IMR-90 (cell line): ENCODE measurements at regions not wholly inside any gene's neighbourhood (a gene's known extent, or its start where the extent isn't known, plus 50 kb on each side); places are given as distances from the start of the nearest gene placed in this dataset.

Source experiments
- ATAC-seq: fragments of 200-7000 bp; cut with Tn5 transposase; 2 replicates; pipeline ENCODE4 v1.9.1; 2020; ENCODE audit warnings: low read depth, mild to moderate bottlenecking, moderate library complexity
- BruUV-seq: library from RNA; stranded (reverse); fragments of 400-500 nt; replicated peaks from 2 replicates; lab custom pipeline; 2021; lab: Mats Ljungman, UMichigan
- CTCF ChIA-PET: fragments of 300-600 bp; formaldehyde crosslinking; extraction: SDS; loops from one replicate; lab custom pipeline; 2021; ENCODE audit warnings: antibody characterized with exemption; lab: Yijun Ruan, JAX
- POLR2A ChIA-PET: fragments of 300-600 bp; sonication (Branson Sonifier 250); formaldehyde crosslinking; loops from one replicate; lab custom pipeline; 2022; ENCODE audit warnings: antibody characterized with exemption; ENCODE audit not compliant: unreplicated experiment; lab: Charles Lee
- DNase-seq: peaks from one replicate; pipeline ENCODE4 v3.0.0; 2013
- H2AFZ ChIP-seq: replicated peaks from 2 replicates; pipeline ENCODE3; 2013; ENCODE audit warnings: low read length, mild to moderate bottlenecking; ENCODE audit not compliant: poor library complexity
- H2AK5ac ChIP-seq: 2 replicates; pipeline ENCODE4 v1.6.1; 2013; ENCODE audit warnings: low read depth, low read length, inconsistent platforms
- H2AK9ac ChIP-seq: replicated peaks from 2 replicates; pipeline ENCODE3; 2013; ENCODE audit warnings: mild to moderate bottlenecking, low read depth, low read length, moderate library complexity; ENCODE audit not compliant: poor library complexity
- H2BK120ac ChIP-seq: 2 replicates; pipeline ENCODE4 v1.6.1; 2013; ENCODE audit warnings: low read depth, low read length, inconsistent platforms
- H2BK15ac ChIP-seq: 3 replicates; pipeline ENCODE4 v1.6.1; 2013; ENCODE audit warnings: low read depth, low read length, inconsistent platforms
- H2BK20ac ChIP-seq: 2 replicates; pipeline ENCODE4 v1.6.1; 2013; ENCODE audit warnings: low read depth, mild to moderate bottlenecking, inconsistent platforms, low read length, moderate library complexity
- H2BK5ac ChIP-seq: 2 replicates; pipeline ENCODE4 v1.6.1; 2013; ENCODE audit warnings: mild to moderate bottlenecking, low read depth, low read length, inconsistent platforms; ENCODE audit not compliant: poor library complexity, severe bottlenecking
- H3K14ac ChIP-seq: replicated peaks from 2 replicates; pipeline ENCODE4 v1.6.1; 2013; ENCODE audit warnings: low read depth, low read length, inconsistent platforms
- H3K18ac ChIP-seq: 2 replicates; pipeline ENCODE4 v1.6.1; 2013; ENCODE audit warnings: low read depth, low read length, control low read depth
- H3K23ac ChIP-seq: 2 replicates; pipeline ENCODE4 v1.6.1; 2013; ENCODE audit warnings: low read depth, low read length, inconsistent platforms
- H3K27ac ChIP-seq: 2 replicates; pipeline ENCODE4 v1.5.1; 2013; ENCODE audit warnings: mild to moderate bottlenecking, control low read depth, low read length; ENCODE audit not compliant: insufficient read depth
- H3K27me3 ChIP-seq: 2 replicates; pipeline ENCODE4 v1.6.1; 2013; ENCODE audit warnings: low read length; ENCODE audit not compliant: control insufficient read depth, insufficient read depth
- H3K36me3 ChIP-seq: 2 replicates; pipeline ENCODE4 v1.6.1; 2013; ENCODE audit warnings: low read length, mixed read lengths; ENCODE audit not compliant: control insufficient read depth, insufficient read depth
- H3K4ac ChIP-seq: 2 replicates; pipeline ENCODE4 v1.6.1; 2013; ENCODE audit warnings: low read depth, low read length, inconsistent platforms
- H3K4me1 ChIP-seq: 2 replicates; pipeline ENCODE4 v1.6.1; 2013; ENCODE audit warnings: low read length, mixed read lengths; ENCODE audit not compliant: control insufficient read depth, insufficient read depth
- H3K4me2 ChIP-seq: 2 replicates; pipeline ENCODE4 v1.6.1; 2013; ENCODE audit warnings: low read depth, mild to moderate bottlenecking, control low read depth, low read length, moderate library complexity
- H3K4me3 ChIP-seq: 2 replicates; pipeline ENCODE4 v1.5.1; 2013; ENCODE audit warnings: low read depth, mild to moderate bottlenecking, control low read depth, low read length, moderate library complexity; ENCODE audit not compliant: insufficient read depth
- H3K56ac ChIP-seq: 2 replicates; pipeline ENCODE4 v1.6.1; 2013; ENCODE audit warnings: low read length, inconsistent platforms; ENCODE audit not compliant: insufficient read depth; ENCODE audit errors: extremely low read depth
- H3K79me1 ChIP-seq, 2 experiments: 2 replicates each; pipeline ENCODE4 v1.6.1; 2013; ENCODE audit warnings: low read length in 2 of 2, inconsistent platforms in 1 of 2, low read depth in 1 of 2
- H3K9ac ChIP-seq: 2 replicates; pipeline ENCODE4 v1.6.1; 2013; ENCODE audit warnings: low read depth, low read length, control low read depth
- H3K9me1 ChIP-seq: 2 replicates; pipeline ENCODE4 v1.6.1; 2013; ENCODE audit warnings: low read length, inconsistent platforms; ENCODE audit not compliant: insufficient read depth
- H3K9me3 ChIP-seq: 2 replicates; pipeline ENCODE4 v1.6.1; 2013; ENCODE audit warnings: low read length; ENCODE audit not compliant: control insufficient read depth, insufficient read depth
- H4K20me1 ChIP-seq: 2 replicates; pipeline ENCODE4 v1.6.1; 2013; ENCODE audit warnings: low read length, inconsistent platforms; ENCODE audit not compliant: insufficient read depth
- H4K5ac ChIP-seq: 2 replicates; pipeline ENCODE4 v1.6.1; 2013; ENCODE audit warnings: mild to moderate bottlenecking, low read depth, low read length, control low read depth
- H4K8ac ChIP-seq, 2 experiments: 2 replicates each; pipeline ENCODE4 v1.6.1; 2013; ENCODE audit warnings: low read depth in 2 of 2, low read length in 2 of 2, control low read depth in 1 of 2, inconsistent platforms in 1 of 2
- H4K91ac ChIP-seq: 2 replicates; pipeline ENCODE4 v1.6.1; 2013; ENCODE audit warnings: low read depth, low read length, inconsistent platforms; ENCODE audit not compliant: insufficient read depth
- BHLHE40 ChIP-seq: fragments of 150-350 bp; IDR thresholded peaks from 2 replicates; pipeline ENCODE4 v1.6.1; 2016; ENCODE audit warnings: mild to moderate bottlenecking, low read depth, low read length
- CTCF ChIP-seq: conservative IDR thresholded peaks from 2 replicates; pipeline ENCODE4 v1.5.1; 2012; ENCODE audit warnings: mild to moderate bottlenecking, low read depth, low read length, improper control_type of control experiment
- ELK1 ChIP-seq: fragments of 150-350 bp; IDR thresholded peaks from 2 replicates; pipeline ENCODE4 v1.6.1; 2016; ENCODE audit warnings: low read depth, mild to moderate bottlenecking, low read length, moderate library complexity, borderline replicate concordance
- MAFK ChIP-seq: IDR thresholded peaks from 2 replicates; pipeline ENCODE4 v1.6.1; 2012; ENCODE audit warnings: low read depth, low read length, improper control_type of control experiment
- MAZ ChIP-seq: IDR thresholded peaks from 2 replicates; pipeline ENCODE4 v1.6.1; 2012; ENCODE audit warnings: low read depth, mild to moderate bottlenecking, low read length, improper control_type of control experiment, moderate library complexity, borderline replicate concordance
- USF2 ChIP-seq: fragments of 150-350 bp; IDR thresholded peaks from 2 replicates; pipeline ENCODE4 v1.6.1; 2017; ENCODE audit warnings: mild to moderate bottlenecking, antibody characterized with exemption, low read length, low read depth
- WGBS, 2 experiments: methylation state at CpG; one replicate each; pipeline versions ENCODE4 v1.1.5 to v1.1.7; 2013; ENCODE audit warnings: missing lambda C conversion rate in 2 of 2; ENCODE audit not compliant: insufficient read length in 1 of 2; ENCODE audit errors: extremely low coverage in 2 of 2; 5-methylcytosine and 5-hydroxymethylcytosine counted together
- dilution Hi-C: fragments of 300-500 bp; cut with HindIII; formaldehyde crosslinking; loops from one replicate; pipeline ENCODE4 v1.14.3; 2018; ENCODE audit warnings: low sequenced_read_pairs; ENCODE audit not compliant: unreplicated experiment
- in situ Hi-C: fragments of 300-500 bp; cut with MboI; formaldehyde crosslinking; loops from 3 replicates; pipeline ENCODE4 v1.14.3; 2019; ENCODE audit warnings: low sequenced_read_pairs, inconsistent platforms, mixed read lengths
- intact Hi-C: fragments of 100-400 bp; cut with micrococcal nuclease; formaldehyde crosslinking; loops from 2 replicates; pipeline ENCODE4 v1.10.0; 2022

- no peak overlapping the region for H2AK9ac ChIP-seq
- H4K5ac ChIP-seq, result no peak overlapping the region
- no peak for TF ChIP-seq ELK1
- no peak for TF ChIP-seq USF2
- TF ChIP-seq MAFK, result no peak
- TF ChIP-seq CTCF, result no peak
- TF ChIP-seq BHLHE40, result no peak
- TF ChIP-seq MAZ, result no peak
- H3K18ac ChIP-seq, result no peak overlapping the region
- no peak overlapping the region for H2BK20ac ChIP-seq
- H2BK5ac ChIP-seq, result no peak overlapping the region
- H3K4me3 ChIP-seq, result no peak overlapping the region
- BruUV-seq, result no TSS peak
- H2AFZ ChIP-seq, result no peak overlapping the region
- H3K36me3 ChIP-seq, result no peaks in the 10 kb centered on the region
- dilution Hi-C loops, result no loop called here
- H4K20me1 ChIP-seq, result no peaks in the 10 kb centered on the region
- H4K91ac ChIP-seq, result no peak overlapping the region
- no peaks in the 10 kb centered on the region for H3K9me3 ChIP-seq
- no peaks in the 10 kb centered on the region for H3K9me1 ChIP-seq
- H2AK5ac ChIP-seq, result no peak overlapping the region
- ATAC-seq (no peak), DNase-seq (no peak)
- H3K14ac ChIP-seq, result no peak overlapping the region
- H3K23ac ChIP-seq, result no peak overlapping the region
- no peak overlapping the region for H3K9ac ChIP-seq
- no peak overlapping the region for H4K8ac ChIP-seq
- no CpG with 5 or more reads among the region's 1 CpG for WGBS, 2 experiments
- H3K4me1 ChIP-seq, result no peaks in the 10 kb centered on the region
- H3K4me2 ChIP-seq, result no peak overlapping the region
- in situ Hi-C loops, result no loop called here
- H3K56ac ChIP-seq, result no peak overlapping the region
- CTCF ChIA-PET, result no interaction called here
- no peak overlapping the region for H2BK120ac ChIP-seq
- H2BK15ac ChIP-seq, result no peak overlapping the region
- H3K27ac ChIP-seq, result no peak overlapping the region
- POLR2A ChIA-PET, result no interaction called here
- intact Hi-C loops, result no loop called here
- H3K79me1 ChIP-seq, result no peaks in the 10 kb centered on the region
- H3K4ac ChIP-seq, result no peak overlapping the region
- H3K27me3 ChIP-seq, result no peaks in the 10 kb centered on the region
Observed at GRCh38 chr4:35883108-35883507, 361.2 kb downstream of the ARAP2 start.
